GM23338 (cell line): ENCODE measurements at regions not wholly inside any gene's neighbourhood (a gene's known extent, or its start where the extent isn't known, plus 50 kb on each side); places are given as distances from the start of the nearest gene placed in this dataset.

Experiments
- ATAC-seq: fragments of 200-7000 bp; cut with Tn5 transposase; 3 replicates; pipeline ENCODE4 v1.9.1; 2020
- DNase-seq: peaks from one replicate; pipeline ENCODE4 v3.0.0-alpha.2; 2015; ENCODE audit warnings: low spot score
- H2AFZ ChIP-seq: fragments of 200-600 bp; sonication (generic); 2 replicates; pipeline ENCODE4 v1.8.0; 2016; ENCODE audit warnings: antibody characterized with exemption, mild to moderate bottlenecking, moderate library complexity
- H3F3A ChIP-seq: fragments of 200-600 bp; sonication (generic); replicated peaks from 2 replicates; pipeline ENCODE4 v1.8.0; 2017; ENCODE audit warnings: antibody characterized with exemption, mixed run types, low read depth
- H3K27ac ChIP-seq: fragments of 200-600 bp; sonication (generic); 2 replicates; pipeline ENCODE4 v1.6.1; 2016; ENCODE audit warnings: low read depth
- H3K27me3 ChIP-seq: fragments of 200-600 bp; sonication (generic); 2 replicates; pipeline ENCODE4 v1.8.0; 2016; ENCODE audit warnings: mild to moderate bottlenecking, mixed run types, moderate library complexity; ENCODE audit not compliant: insufficient read depth
- H3K36me3 ChIP-seq: fragments of 200-600 bp; sonication (generic); 2 replicates; pipeline ENCODE4 v1.8.0; 2016; ENCODE audit warnings: mild to moderate bottlenecking; ENCODE audit not compliant: insufficient read depth
- H3K4me1 ChIP-seq: fragments of 200-600 bp; sonication (generic); 2 replicates; pipeline ENCODE4 v1.8.0; 2016; ENCODE audit warnings: mild to moderate bottlenecking, moderate library complexity; ENCODE audit not compliant: insufficient read depth
- H3K4me2 ChIP-seq: fragments of 200-600 bp; sonication (generic); 2 replicates; pipeline ENCODE4 v1.7.1; 2017; ENCODE audit warnings: mixed run types
- H3K4me3 ChIP-seq: fragments of 200-600 bp; sonication (generic); 2 replicates; pipeline ENCODE4 v1.6.1; 2016; ENCODE audit warnings: mixed run types
- H3K79me2 ChIP-seq: fragments of 200-600 bp; sonication (generic); replicated peaks from 2 replicates; pipeline ENCODE4 v1.8.0; 2017; ENCODE audit warnings: mild to moderate bottlenecking; ENCODE audit not compliant: insufficient read depth
- H3K9me2 ChIP-seq: fragments of 200-600 bp; sonication (generic); 2 replicates; pipeline ENCODE4 v1.8.0; 2017; ENCODE audit not compliant: insufficient read depth
- H4K20me1 ChIP-seq: fragments of 200-600 bp; sonication (generic); replicated peaks from 2 replicates; pipeline ENCODE4 v1.8.0; 2017; ENCODE audit warnings: mild to moderate bottlenecking; ENCODE audit not compliant: insufficient read depth
- H3K27ac Mint-ChIP-seq: 2 replicates; pipeline ENCODE4 v1.8.0; 2020; ENCODE audit warnings: inconsistent platforms, mild to moderate bottlenecking, moderate library complexity, mixed read lengths
- H3K27me3 Mint-ChIP-seq: 3 replicates; pipeline ENCODE4 v1.8.0; 2022; ENCODE audit warnings: low read depth, mild to moderate bottlenecking, moderate library complexity, mixed read lengths, inconsistent platforms; ENCODE audit not compliant: insufficient read depth, poor library complexity
- H3K36me3 Mint-ChIP-seq: 3 replicates; pipeline ENCODE4 v1.8.0; 2021; ENCODE audit warnings: low read depth, mild to moderate bottlenecking, inconsistent platforms, moderate library complexity, mixed read lengths
- H3K4me1 Mint-ChIP-seq: 3 replicates; pipeline ENCODE4 v1.8.0; 2020; ENCODE audit warnings: mild to moderate bottlenecking, inconsistent platforms, mixed read lengths
- H3K4me3 Mint-ChIP-seq: 3 replicates; pipeline ENCODE4 v1.8.0; 2021; ENCODE audit warnings: moderate library complexity, mild to moderate bottlenecking, inconsistent platforms, mixed read lengths
- H3K9me3 Mint-ChIP-seq: 3 replicates; pipeline ENCODE4 v1.8.0; 2020; ENCODE audit warnings: moderate library complexity, mild to moderate bottlenecking, inconsistent platforms, mixed read lengths
- CREB1 ChIP-seq: fragments of 250-450 bp; sonication (Bioruptor Pico); IDR thresholded peaks from 2 replicates; pipeline ENCODE4 v1.5.0; 2020; ENCODE audit warnings: low read depth, mild to moderate bottlenecking, moderate library complexity
- EZH2 ChIP-seq: fragments of 200-600 bp; sonication (generic); IDR thresholded peaks from one replicate; pipeline ENCODE4 v1.8.0; 2017; ENCODE audit warnings: antibody characterized with exemption, mild to moderate bottlenecking, low read depth; ENCODE audit not compliant: unreplicated experiment
- EZH2phosphoT487 ChIP-seq: fragments of 200-600 bp; sonication (generic); IDR thresholded peaks from one replicate; pipeline ENCODE4 v1.8.1; 2018; ENCODE audit warnings: antibody characterized with exemption; ENCODE audit not compliant: unreplicated experiment
- JUNB ChIP-seq: IDR thresholded peaks from one replicate; pipeline ENCODE4 v1.6.1; 2016; ENCODE audit warnings: antibody characterized with exemption; ENCODE audit not compliant: unreplicated experiment
- NANOG ChIP-seq: IDR thresholded peaks from 2 replicates; pipeline ENCODE4 v1.6.1; 2016; ENCODE audit warnings: antibody characterized with exemption, borderline replicate concordance
- STAT1 ChIP-seq: IDR thresholded peaks from one replicate; pipeline ENCODE4 v1.6.1; 2016; ENCODE audit warnings: antibody characterized with exemption; ENCODE audit not compliant: unreplicated experiment
- ZNF114 ChIP-seq: fragments of 250-450 bp; sonication (Bioruptor Pico); IDR thresholded peaks from 2 replicates; pipeline ENCODE4 v1.5.0; 2020; ENCODE audit warnings: mild to moderate bottlenecking, moderate library complexity
- ZNF331 ChIP-seq: fragments of 250-450 bp; sonication (Bioruptor Pico); IDR thresholded peaks from 2 replicates; pipeline ENCODE4 v1.5.0; 2020; ENCODE audit warnings: low read depth, mild to moderate bottlenecking, moderate library complexity
- TF ChIP-seq, protein P1 (sequence below): IDR thresholded peaks from 2 replicates; pipeline ENCODE4 v1.6.1; 2016; ENCODE audit warnings: antibody characterized with exemption
- TF ChIP-seq, protein P2 (sequence below): fragments of 250-450 bp; sonication (Bioruptor Pico); IDR thresholded peaks from 2 replicates; pipeline ENCODE4 v1.5.0; 2020; ENCODE audit warnings: mild to moderate bottlenecking, moderate library complexity

DNA sequence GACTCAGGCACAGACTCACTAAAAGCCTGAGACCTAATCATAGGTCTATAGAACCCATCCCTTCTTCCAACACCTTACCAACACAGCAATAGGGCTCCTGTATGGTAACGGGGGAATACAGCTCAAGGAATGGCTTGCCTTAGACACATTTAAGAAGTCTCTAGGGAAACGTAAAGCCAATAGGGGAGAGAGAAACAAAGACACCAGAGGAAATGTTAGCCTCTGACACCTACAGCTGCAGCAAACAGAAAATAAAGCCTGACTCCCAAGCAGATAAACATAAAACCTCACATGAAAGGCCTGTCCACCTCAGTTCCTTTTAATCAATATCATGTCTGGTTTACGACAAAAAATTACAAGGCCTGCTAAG is 51.1 kb upstream of the NCOA1 start:
- H3K27me3 ChIP-seq: no peaks in the 10 kb centered on the region
- TF ChIP-seq CREB1 (CRISPR knock-in tag) (no peak), STAT1 (no peak), EZH2phosphoT487 (no peak), EZH2 (no peak)
- no peaks in the 10 kb centered on the region for H3K9me2 ChIP-seq
- no peaks in the 10 kb centered on the region for H3F3A ChIP-seq
- H3K27ac Mint-ChIP-seq: no peak overlapping the region
- ATAC-seq (no peak), DNase-seq (no peak)
- no peaks in the 10 kb centered on the region for H3K79me2 ChIP-seq
- no peaks in the 10 kb centered on the region for H4K20me1 ChIP-seq
- peaks cover 5% of the 10 kb centered on the region for H3K27me3 Mint-ChIP-seq
- no peak overlapping the region for H3K4me3 ChIP-seq
- no peak overlapping the region for H3K27ac ChIP-seq
- no peaks in the 10 kb centered on the region; the same call in 2 of the 3 replicates for H3K36me3 Mint-ChIP-seq
- no peaks in the 10 kb centered on the region for H3K36me3 ChIP-seq
- H3K9me3 Mint-ChIP-seq: no peaks in the 10 kb centered on the region
- H3K4me1 Mint-ChIP-seq: peaks cover 8% of the 10 kb centered on the region
- H3K4me2 ChIP-seq: no peak overlapping the region
- no peak overlapping the region for H3K4me3 Mint-ChIP-seq
- H3K4me1 ChIP-seq: no peaks in the 10 kb centered on the region
- peak overlapping the region; percentile 60; the same call in 1 of the 2 replicates for H2AFZ ChIP-seq

DNA sequence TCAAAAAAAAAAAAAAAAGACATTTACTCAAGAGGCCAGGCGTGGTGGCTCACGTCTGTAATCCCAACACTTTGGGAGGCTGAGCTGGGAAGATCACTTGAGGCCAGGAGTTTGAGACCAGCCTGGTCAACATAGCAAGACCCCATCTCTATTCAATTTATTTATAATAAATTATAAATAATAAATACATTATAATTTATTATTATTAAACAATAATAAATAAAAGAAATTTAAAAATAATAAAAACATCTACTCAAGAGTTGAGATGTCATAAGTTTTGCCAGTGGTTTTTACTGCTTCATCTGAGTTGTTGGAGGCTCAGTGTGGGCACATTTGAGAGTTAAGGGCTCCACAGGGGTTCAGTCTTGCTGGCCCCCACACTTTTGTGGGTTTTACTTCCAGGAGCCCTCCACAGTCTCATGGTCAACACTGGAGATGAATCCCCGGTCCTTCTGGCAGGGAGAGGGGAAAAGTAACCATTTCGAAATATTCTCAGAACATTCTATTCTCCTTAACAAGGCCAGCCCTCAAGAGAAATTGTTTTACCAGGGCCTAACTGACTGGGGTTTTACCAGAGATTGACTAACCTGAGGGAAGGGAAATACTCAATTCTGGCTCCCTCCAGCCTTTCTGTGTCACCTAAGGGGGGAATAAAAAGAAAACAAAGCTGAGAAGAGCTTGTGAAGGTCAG is 51.6 kb upstream of the NCOA1 start:
- DNase-seq (no peak), ATAC-seq (no peak)
- Mint-ChIP-seq H3K27ac (no peak overlapping the region), H3K4me3 (no peak overlapping the region), H3K36me3 (no peaks in the 10 kb centered on the region; the same call in 2 of the 3 replicates), H3K9me3 (no peaks in the 10 kb centered on the region), H3K27me3 (peaks cover 5% of the 10 kb centered on the region), H3K4me1 (peaks cover 8% of the 10 kb centered on the region)
- no peak overlapping the region for H3K4me2 ChIP-seq
- H3K9me2 ChIP-seq: no peaks in the 10 kb centered on the region
- no peak overlapping the region for H3K4me3 ChIP-seq
- H3K4me1 ChIP-seq: no peaks in the 10 kb centered on the region
- H3K79me2 ChIP-seq: no peaks in the 10 kb centered on the region
- no peaks in the 10 kb centered on the region for H3F3A ChIP-seq
- no peaks in the 10 kb centered on the region for H4K20me1 ChIP-seq
- no peak overlapping the region for H3K27ac ChIP-seq
- TF ChIP-seq JUNB: no peak
- H2AFZ ChIP-seq: peak overlapping the region; percentile 60; the same call in 1 of the 2 replicates
- no peaks in the 10 kb centered on the region for H3K27me3 ChIP-seq
- no peaks in the 10 kb centered on the region for H3K36me3 ChIP-seq

DNA sequence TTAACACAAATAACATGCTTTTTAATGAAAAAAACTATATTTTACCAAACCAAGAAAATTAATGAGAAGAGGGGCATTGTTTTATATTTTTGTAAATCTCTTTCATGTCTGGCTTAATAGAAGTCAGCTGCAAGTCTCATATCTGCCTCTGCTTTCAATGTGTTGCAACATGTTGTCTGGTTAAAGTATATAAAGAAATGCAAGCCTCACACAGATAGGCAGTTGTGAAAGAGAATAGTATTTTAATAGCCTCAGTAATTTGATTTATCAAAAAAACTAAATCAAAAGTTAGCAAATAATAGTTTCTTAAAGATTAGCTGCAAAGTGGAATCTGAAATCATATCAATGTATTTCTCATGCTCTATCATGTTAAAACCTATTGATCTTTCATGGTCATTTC is 52.9 kb upstream of the NCOA1 start:
- H3K79me2 ChIP-seq: no peaks in the 10 kb centered on the region
- no peak overlapping the region for H3K27ac ChIP-seq
- no peaks in the 10 kb centered on the region for H3F3A ChIP-seq
- Mint-ChIP-seq H3K9me3 (no peaks in the 10 kb centered on the region), H3K4me1 (peaks cover 8% of the 10 kb centered on the region), H3K27me3 (peaks cover 2% of the 10 kb centered on the region), H3K4me3 (no peak overlapping the region), H3K27ac (no peak overlapping the region), H3K36me3 (no peaks in the 10 kb centered on the region)
- no peaks in the 10 kb centered on the region for H4K20me1 ChIP-seq
- DNase-seq (no peak), ATAC-seq (no peak)
- no peaks in the 10 kb centered on the region for H3K4me1 ChIP-seq
- no peak overlapping the region for H2AFZ ChIP-seq
- no peak overlapping the region for H3K4me3 ChIP-seq
- no peak overlapping the region for H3K4me2 ChIP-seq
- no peaks in the 10 kb centered on the region for H3K9me2 ChIP-seq
- no peaks in the 10 kb centered on the region for H3K36me3 ChIP-seq
- H3K27me3 ChIP-seq: no peaks in the 10 kb centered on the region
- TF ChIP-seq CREB1 (CRISPR knock-in tag) (no peak), ZNF331 (CRISPR knock-in tag) (no peak), ZNF114 (CRISPR knock-in tag) (no peak), STAT1 (no peak), NANOG (no peak)
- TF ChIP-seq, protein P1, sequence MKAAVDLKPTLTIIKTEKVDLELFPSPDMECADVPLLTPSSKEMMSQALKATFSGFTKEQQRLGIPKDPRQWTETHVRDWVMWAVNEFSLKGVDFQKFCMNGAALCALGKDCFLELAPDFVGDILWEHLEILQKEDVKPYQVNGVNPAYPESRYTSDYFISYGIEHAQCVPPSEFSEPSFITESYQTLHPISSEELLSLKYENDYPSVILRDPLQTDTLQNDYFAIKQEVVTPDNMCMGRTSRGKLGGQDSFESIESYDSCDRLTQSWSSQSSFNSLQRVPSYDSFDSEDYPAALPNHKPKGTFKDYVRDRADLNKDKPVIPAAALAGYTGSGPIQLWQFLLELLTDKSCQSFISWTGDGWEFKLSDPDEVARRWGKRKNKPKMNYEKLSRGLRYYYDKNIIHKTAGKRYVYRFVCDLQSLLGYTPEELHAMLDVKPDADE: no peak
- TF ChIP-seq, protein P2, sequence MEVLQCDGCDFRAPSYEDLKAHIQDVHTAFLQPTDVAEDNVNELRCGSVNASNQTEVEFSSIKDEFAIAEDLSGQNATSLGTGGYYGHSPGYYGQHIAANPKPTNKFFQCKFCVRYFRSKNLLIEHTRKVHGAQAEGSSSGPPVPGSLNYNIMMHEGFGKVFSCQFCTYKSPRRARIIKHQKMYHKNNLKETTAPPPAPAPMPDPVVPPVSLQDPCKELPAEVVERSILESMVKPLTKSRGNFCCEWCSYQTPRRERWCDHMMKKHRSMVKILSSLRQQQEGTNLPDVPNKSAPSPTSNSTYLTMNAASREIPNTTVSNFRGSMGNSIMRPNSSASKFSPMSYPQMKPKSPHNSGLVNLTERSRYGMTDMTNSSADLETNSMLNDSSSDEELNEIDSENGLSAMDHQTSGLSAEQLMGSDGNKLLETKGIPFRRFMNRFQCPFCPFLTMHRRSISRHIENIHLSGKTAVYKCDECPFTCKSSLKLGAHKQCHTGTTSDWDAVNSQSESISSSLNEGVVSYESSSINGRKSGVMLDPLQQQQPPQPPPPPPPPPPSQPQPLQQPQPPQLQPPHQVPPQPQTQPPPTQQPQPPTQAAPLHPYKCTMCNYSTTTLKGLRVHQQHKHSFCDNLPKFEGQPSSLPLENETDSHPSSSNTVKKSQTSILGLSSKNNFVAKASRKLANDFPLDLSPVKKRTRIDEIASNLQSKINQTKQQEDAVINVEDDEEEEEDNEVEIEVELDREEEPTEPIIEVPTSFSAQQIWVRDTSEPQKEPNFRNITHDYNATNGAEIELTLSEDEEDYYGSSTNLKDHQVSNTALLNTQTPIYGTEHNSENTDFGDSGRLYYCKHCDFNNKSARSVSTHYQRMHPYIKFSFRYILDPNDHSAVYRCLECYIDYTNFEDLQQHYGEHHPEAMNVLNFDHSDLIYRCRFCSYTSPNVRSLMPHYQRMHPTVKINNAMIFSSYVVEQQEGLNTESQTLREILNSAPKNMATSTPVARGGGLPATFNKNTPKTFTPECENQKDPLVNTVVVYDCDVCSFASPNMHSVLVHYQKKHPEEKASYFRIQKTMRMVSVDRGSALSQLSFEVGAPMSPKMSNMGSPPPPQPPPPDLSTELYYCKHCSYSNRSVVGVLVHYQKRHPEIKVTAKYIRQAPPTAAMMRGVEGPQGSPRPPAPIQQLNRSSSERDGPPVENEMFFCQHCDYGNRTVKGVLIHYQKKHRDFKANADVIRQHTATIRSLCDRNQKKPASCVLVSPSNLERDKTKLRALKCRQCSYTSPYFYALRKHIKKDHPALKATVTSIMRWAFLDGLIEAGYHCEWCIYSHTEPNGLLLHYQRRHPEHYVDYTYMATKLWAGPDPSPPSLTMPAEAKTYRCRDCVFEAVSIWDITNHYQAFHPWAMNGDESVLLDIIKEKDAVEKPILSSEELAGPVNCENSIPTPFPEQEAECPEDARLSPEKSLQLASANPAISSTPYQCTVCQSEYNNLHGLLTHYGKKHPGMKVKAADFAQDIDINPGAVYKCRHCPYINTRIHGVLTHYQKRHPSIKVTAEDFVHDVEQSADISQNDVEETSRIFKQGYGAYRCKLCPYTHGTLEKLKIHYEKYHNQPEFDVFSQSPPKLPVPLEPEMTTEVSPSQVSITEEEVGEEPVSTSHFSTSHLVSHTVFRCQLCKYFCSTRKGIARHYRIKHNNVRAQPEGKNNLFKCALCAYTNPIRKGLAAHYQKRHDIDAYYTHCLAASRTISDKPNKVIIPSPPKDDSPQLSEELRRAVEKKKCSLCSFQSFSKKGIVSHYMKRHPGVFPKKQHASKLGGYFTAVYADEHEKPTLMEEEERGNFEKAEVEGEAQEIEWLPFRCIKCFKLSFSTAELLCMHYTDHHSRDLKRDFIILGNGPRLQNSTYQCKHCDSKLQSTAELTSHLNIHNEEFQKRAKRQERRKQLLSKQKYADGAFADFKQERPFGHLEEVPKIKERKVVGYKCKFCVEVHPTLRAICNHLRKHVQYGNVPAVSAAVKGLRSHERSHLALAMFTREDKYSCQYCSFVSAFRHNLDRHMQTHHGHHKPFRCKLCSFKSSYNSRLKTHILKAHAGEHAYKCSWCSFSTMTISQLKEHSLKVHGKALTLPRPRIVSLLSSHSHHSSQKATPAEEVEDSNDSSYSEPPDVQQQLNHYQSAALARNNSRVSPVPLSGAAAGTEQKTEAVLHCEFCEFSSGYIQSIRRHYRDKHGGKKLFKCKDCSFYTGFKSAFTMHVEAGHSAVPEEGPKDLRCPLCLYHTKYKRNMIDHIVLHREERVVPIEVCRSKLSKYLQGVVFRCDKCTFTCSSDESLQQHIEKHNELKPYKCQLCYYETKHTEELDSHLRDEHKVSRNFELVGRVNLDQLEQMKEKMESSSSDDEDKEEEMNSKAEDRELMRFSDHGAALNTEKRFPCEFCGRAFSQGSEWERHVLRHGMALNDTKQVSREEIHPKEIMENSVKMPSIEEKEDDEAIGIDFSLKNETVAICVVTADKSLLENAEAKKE: no peak
